HEK293 (cell line): ENCODE measurements at regions not wholly inside any gene's neighbourhood (a gene's known extent, or its start where the extent isn't known, plus 50 kb on each side); places are given as distances from the start of the nearest gene placed in this dataset.

Experiments used
- CTCF ChIA-PET: fragments of 350-600 bp; formaldehyde crosslinking; extraction: SDS; loops from one replicate; lab custom pipeline; 2021; ENCODE audit warnings: antibody characterized with exemption; lab: Yijun Ruan, JAX
- POLR2A ChIA-PET: fragments of 300-600 bp; formaldehyde crosslinking; extraction: SDS; loops from one replicate; lab custom pipeline; 2020; ENCODE audit warnings: antibody characterized with exemption, inconsistent platforms; lab: Yijun Ruan, JAX
- H3K27ac ChIP-seq: fragments of 200-500 bp; sonication (Bioruptor generic); 2 replicates; pipeline ENCODE4 v1.5.1; 2014; ENCODE audit warnings: low read depth, low read length, control low read depth, inconsistent platforms; ENCODE audit errors: extremely low read depth
- H3K36me3 ChIP-seq, 2 experiments: fragments of 200-500 bp in 1 of 2; sonication (Bioruptor generic) in 1 of 2; 1 replicate in 1 of 2; 2 replicates in 1 of 2; pipeline ENCODE4 v1.5.1; 2014 to 2017; ENCODE audit warnings: inconsistent platforms in 2 of 2, low read length in 2 of 2; ENCODE audit not compliant: control insufficient read depth in 2 of 2, insufficient read depth in 1 of 2
- H3K4me1 ChIP-seq: fragments of 200-500 bp; sonication (Bioruptor generic); 2 replicates; pipeline ENCODE4 v1.5.1; 2014; ENCODE audit warnings: mild to moderate bottlenecking, low read length, inconsistent platforms; ENCODE audit not compliant: control insufficient read depth, insufficient read depth
- H3K4me3 ChIP-seq: 2 replicates; pipeline ENCODE4 v1.5.1; 2011; ENCODE audit warnings: low read depth, mild to moderate bottlenecking, control low read depth, low read length, moderate library complexity
- H3K9me3 ChIP-seq: fragments of 200-500 bp; sonication (Bioruptor generic); 2 replicates; pipeline ENCODE4 v1.5.1; 2014; ENCODE audit warnings: low read depth, low read length, inconsistent platforms; ENCODE audit not compliant: control insufficient read depth, insufficient read depth
- GLIS1 ChIP-seq: fragments of 450-650 bp; formaldehyde crosslinking; IDR thresholded peaks from 2 replicates; pipeline ENCODE4 v1.5.1; 2016; ENCODE audit warnings: missing biosample characterization, missing genetic modification characterization
- KLF8 ChIP-seq: fragments of 450-650 bp; formaldehyde crosslinking; IDR thresholded peaks from 2 replicates; pipeline ENCODE4 v1.5.1; 2016; ENCODE audit warnings: missing biosample characterization, missing genetic modification characterization
- SCRT2 ChIP-seq: fragments of 450-650 bp; formaldehyde crosslinking; IDR thresholded peaks from 2 replicates; pipeline ENCODE4 v1.5.1; 2016; ENCODE audit warnings: missing biosample characterization, missing genetic modification characterization
- ZBTB17 ChIP-seq: fragments of 450-650 bp; formaldehyde crosslinking; IDR thresholded peaks from 2 replicates; pipeline ENCODE4 v1.5.1; 2016; ENCODE audit warnings: missing biosample characterization, missing genetic modification characterization
- ZBTB8A ChIP-seq: fragments of 450-650 bp; formaldehyde crosslinking; IDR thresholded peaks from 2 replicates; pipeline ENCODE4 v1.5.1; 2016; ENCODE audit warnings: missing biosample characterization, missing genetic modification characterization
- ZFP3 ChIP-seq: fragments of 450-650 bp; formaldehyde crosslinking; IDR thresholded peaks from 2 replicates; pipeline ENCODE4 v1.5.1; 2016; ENCODE audit warnings: low read depth, missing biosample characterization, missing genetic modification characterization
- ZFP37 ChIP-seq: fragments of 450-650 bp; formaldehyde crosslinking; IDR thresholded peaks from 2 replicates; pipeline ENCODE4 v1.5.1; 2016; ENCODE audit warnings: missing biosample characterization, missing genetic modification characterization
- ZNF121 ChIP-seq: fragments of 450-650 bp; formaldehyde crosslinking; IDR thresholded peaks from 2 replicates; pipeline ENCODE4 v1.5.1; 2016; ENCODE audit warnings: missing biosample characterization, missing genetic modification characterization
- ZNF146 ChIP-seq: fragments of 450-650 bp; formaldehyde crosslinking; IDR thresholded peaks from 2 replicates; pipeline ENCODE4 v1.5.1; 2016; ENCODE audit warnings: missing biosample characterization, missing genetic modification characterization
- ZNF211 ChIP-seq: fragments of 450-650 bp; formaldehyde crosslinking; IDR thresholded peaks from 2 replicates; pipeline ENCODE4 v1.5.1; 2016; ENCODE audit warnings: low read depth, missing biosample characterization, missing genetic modification characterization
- ZNF350 ChIP-seq: fragments of 450-650 bp; formaldehyde crosslinking; IDR thresholded peaks from 2 replicates; pipeline ENCODE4 v1.5.0; 2017; ENCODE audit warnings: missing biosample characterization, mild to moderate bottlenecking, missing genetic modification characterization
- ZNF391 ChIP-seq: fragments of 450-650 bp; formaldehyde crosslinking; IDR thresholded peaks from 2 replicates; pipeline ENCODE4 v1.5.1; 2016; ENCODE audit warnings: low read depth, missing biosample characterization, missing genetic modification characterization, borderline replicate concordance
- ZNF514 ChIP-seq: fragments of 450-650 bp; formaldehyde crosslinking; IDR thresholded peaks from 2 replicates; pipeline ENCODE4 v1.5.1; 2016; ENCODE audit warnings: missing biosample characterization, missing genetic modification characterization
- ZNF518A ChIP-seq: fragments of 450-650 bp; formaldehyde crosslinking; conservative IDR thresholded peaks from 2 replicates; pipeline ENCODE4 v1.5.1; 2016; ENCODE audit warnings: low read depth, missing biosample characterization, missing genetic modification characterization
- ZNF560 ChIP-seq: fragments of 450-650 bp; formaldehyde crosslinking; IDR thresholded peaks from 2 replicates; pipeline ENCODE4 v1.5.1; 2017; ENCODE audit warnings: missing biosample characterization, missing genetic modification characterization, borderline replicate concordance
- ZNF626 ChIP-seq: fragments of 450-650 bp; sonication (Bioruptor Pico); formaldehyde crosslinking; IDR thresholded peaks from 2 replicates; pipeline ENCODE4 v1.5.1; 2018; ENCODE audit warnings: missing biosample characterization, missing genetic modification characterization, inconsistent platforms
- ZNF76 ChIP-seq: fragments of 450-650 bp; formaldehyde crosslinking; IDR thresholded peaks from 2 replicates; pipeline ENCODE4; 2016; ENCODE audit warnings: low read depth, missing biosample characterization, missing genetic modification characterization, borderline replicate concordance
- ZSCAN18 ChIP-seq: fragments of 450-650 bp; formaldehyde crosslinking; IDR thresholded peaks from 2 replicates; pipeline ENCODE4 v1.5.1; 2016; ENCODE audit warnings: missing biosample characterization, missing genetic modification characterization
- TF ChIP-seq, protein P1 (sequence below): fragments of 450-650 bp; formaldehyde crosslinking; IDR thresholded peaks from 2 replicates; pipeline ENCODE4 v1.5.1; 2016; ENCODE audit warnings: missing biosample characterization, missing genetic modification characterization
- TF ChIP-seq, protein P2 (sequence below): fragments of 450-650 bp; formaldehyde crosslinking; IDR thresholded peaks from 2 replicates; pipeline ENCODE4 v1.5.1; 2016; ENCODE audit warnings: missing biosample characterization, missing genetic modification characterization, low read depth
- TF ChIP-seq, protein P3 (sequence below): fragments of 450-650 bp; formaldehyde crosslinking; IDR thresholded peaks from 2 replicates; pipeline ENCODE4 v1.5.1; 2016; ENCODE audit warnings: missing biosample characterization, missing genetic modification characterization, borderline replicate concordance

GRCh38 chr2:75268112-75268511, 68.8 kb upstream of the TACR1 start:
- no peak overlapping the region for H3K4me3 ChIP-seq
- H3K36me3 ChIP-seq: no peaks in the 10 kb centered on the region
- no peaks in the 10 kb centered on the region for H3K9me3 ChIP-seq
- TF ChIP-seq, protein P1, sequence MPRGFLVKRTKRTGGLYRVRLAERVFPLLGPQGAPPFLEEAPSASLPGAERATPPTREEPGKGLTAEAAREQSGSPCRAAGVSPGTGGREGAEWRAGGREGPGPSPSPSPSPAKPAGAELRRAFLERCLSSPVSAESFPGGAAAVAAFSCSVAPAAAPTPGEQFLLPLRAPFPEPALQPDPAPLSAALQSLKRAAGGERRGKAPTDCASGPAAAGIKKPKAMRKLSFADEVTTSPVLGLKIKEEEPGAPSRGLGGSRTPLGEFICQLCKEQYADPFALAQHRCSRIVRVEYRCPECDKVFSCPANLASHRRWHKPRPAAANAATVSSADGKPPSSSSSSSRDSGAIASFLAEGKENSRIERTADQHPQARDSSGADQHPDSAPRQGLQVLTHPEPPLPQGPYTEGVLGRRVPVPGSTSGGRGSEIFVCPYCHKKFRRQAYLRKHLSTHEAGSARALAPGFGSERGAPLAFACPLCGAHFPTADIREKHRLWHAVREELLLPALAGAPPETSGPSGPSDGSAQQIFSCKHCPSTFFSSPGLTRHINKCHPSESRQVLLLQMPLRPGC: no peak
- TF ChIP-seq ZNF391 (tag by site-specific recombination): no peak
- TF ChIP-seq ZBTB17 (tag by site-specific recombination): no peak
- TF ChIP-seq ZNF350 (tag by site-specific recombination): no peak
- no peak for TF ChIP-seq ZNF211
- TF ChIP-seq ZNF514: no peak
- no peak for TF ChIP-seq GLIS1 (tag by site-specific recombination)
- no peak for TF ChIP-seq ZNF146
- TF ChIP-seq ZNF518A: no peak
- TF ChIP-seq SCRT2 (tag by site-specific recombination): no peak
- TF ChIP-seq ZBTB8A (tag by site-specific recombination): no peak
- TF ChIP-seq, protein P2, sequence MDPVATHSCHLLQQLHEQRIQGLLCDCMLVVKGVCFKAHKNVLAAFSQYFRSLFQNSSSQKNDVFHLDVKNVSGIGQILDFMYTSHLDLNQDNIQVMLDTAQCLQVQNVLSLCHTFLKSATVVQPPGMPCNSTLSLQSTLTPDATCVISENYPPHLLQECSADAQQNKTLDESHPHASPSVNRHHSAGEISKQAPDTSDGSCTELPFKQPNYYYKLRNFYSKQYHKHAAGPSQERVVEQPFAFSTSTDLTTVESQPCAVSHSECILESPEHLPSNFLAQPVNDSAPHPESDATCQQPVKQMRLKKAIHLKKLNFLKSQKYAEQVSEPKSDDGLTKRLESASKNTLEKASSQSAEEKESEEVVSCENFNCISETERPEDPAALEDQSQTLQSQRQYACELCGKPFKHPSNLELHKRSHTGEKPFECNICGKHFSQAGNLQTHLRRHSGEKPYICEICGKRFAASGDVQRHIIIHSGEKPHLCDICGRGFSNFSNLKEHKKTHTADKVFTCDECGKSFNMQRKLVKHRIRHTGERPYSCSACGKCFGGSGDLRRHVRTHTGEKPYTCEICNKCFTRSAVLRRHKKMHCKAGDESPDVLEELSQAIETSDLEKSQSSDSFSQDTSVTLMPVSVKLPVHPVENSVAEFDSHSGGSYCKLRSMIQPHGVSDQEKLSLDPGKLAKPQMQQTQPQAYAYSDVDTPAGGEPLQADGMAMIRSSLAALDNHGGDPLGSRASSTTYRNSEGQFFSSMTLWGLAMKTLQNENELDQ (tag by site-specific recombination): no peak
- TF ChIP-seq ZFP3 (tag by site-specific recombination): no peak
- TF ChIP-seq ZSCAN18 (tag by site-specific recombination): no peak
- TF ChIP-seq ZNF76: no peak
- H3K27ac ChIP-seq: no peak overlapping the region
- H3K4me1 ChIP-seq: no peaks in the 10 kb centered on the region
- POLR2A ChIA-PET: no interaction called here
- CTCF ChIA-PET: no interaction called here

- ChIA-PET CTCF (no interaction called here), POLR2A (no interaction called here)
- no peaks in the 10 kb centered on the region for H3K4me1 ChIP-seq
- H3K27ac ChIP-seq: no peak overlapping the region
- no peak overlapping the region for H3K4me3 ChIP-seq
- H3K36me3 ChIP-seq: no peaks in the 10 kb centered on the region
- no peaks in the 10 kb centered on the region for H3K9me3 ChIP-seq
- TF ChIP-seq ZFP37 (no peak), ZNF626 (tag by site-specific recombination) (no peak), ZNF121 (tag by site-specific recombination) (no peak), ZNF560 (no peak), KLF8 (tag by site-specific recombination) (no peak)
- TF ChIP-seq, protein P3, sequence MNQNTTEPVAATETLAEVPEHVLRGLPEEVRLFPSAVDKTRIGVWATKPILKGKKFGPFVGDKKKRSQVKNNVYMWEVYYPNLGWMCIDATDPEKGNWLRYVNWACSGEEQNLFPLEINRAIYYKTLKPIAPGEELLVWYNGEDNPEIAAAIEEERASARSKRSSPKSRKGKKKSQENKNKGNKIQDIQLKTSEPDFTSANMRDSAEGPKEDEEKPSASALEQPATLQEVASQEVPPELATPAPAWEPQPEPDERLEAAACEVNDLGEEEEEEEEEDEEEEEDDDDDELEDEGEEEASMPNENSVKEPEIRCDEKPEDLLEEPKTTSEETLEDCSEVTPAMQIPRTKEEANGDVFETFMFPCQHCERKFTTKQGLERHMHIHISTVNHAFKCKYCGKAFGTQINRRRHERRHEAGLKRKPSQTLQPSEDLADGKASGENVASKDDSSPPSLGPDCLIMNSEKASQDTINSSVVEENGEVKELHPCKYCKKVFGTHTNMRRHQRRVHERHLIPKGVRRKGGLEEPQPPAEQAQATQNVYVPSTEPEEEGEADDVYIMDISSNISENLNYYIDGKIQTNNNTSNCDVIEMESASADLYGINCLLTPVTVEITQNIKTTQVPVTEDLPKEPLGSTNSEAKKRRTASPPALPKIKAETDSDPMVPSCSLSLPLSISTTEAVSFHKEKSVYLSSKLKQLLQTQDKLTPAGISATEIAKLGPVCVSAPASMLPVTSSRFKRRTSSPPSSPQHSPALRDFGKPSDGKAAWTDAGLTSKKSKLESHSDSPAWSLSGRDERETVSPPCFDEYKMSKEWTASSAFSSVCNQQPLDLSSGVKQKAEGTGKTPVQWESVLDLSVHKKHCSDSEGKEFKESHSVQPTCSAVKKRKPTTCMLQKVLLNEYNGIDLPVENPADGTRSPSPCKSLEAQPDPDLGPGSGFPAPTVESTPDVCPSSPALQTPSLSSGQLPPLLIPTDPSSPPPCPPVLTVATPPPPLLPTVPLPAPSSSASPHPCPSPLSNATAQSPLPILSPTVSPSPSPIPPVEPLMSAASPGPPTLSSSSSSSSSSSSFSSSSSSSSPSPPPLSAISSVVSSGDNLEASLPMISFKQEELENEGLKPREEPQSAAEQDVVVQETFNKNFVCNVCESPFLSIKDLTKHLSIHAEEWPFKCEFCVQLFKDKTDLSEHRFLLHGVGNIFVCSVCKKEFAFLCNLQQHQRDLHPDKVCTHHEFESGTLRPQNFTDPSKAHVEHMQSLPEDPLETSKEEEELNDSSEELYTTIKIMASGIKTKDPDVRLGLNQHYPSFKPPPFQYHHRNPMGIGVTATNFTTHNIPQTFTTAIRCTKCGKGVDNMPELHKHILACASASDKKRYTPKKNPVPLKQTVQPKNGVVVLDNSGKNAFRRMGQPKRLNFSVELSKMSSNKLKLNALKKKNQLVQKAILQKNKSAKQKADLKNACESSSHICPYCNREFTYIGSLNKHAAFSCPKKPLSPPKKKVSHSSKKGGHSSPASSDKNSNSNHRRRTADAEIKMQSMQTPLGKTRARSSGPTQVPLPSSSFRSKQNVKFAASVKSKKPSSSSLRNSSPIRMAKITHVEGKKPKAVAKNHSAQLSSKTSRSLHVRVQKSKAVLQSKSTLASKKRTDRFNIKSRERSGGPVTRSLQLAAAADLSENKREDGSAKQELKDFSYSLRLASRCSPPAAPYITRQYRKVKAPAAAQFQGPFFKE (tag by site-specific recombination): no peak
Measured at GRCh38 chr2:75261923-75262322, 62.6 kb upstream of the TACR1 start.
